Neural cell (in vitro differentiated cells): ENCODE measurements at regions not wholly inside any gene's neighbourhood (a gene's known extent, or its start where the extent isn't known, plus 50 kb on each side); places are given as distances from the start of the nearest gene placed in this dataset.

Experiments
- CTCF ChIP-seq: fragments of 450-650 bp; IDR thresholded peaks from 2 replicates; pipeline ENCODE4 v1.5.1; 2014; ENCODE audit warnings: antibody characterized with exemption, mild to moderate bottlenecking, moderate library complexity; ENCODE audit not compliant: poor library complexity, severe bottlenecking
- EZH2 ChIP-seq: fragments of 200-600, 300-800 bp; shearing (Covaris generic), sonication (generic); IDR thresholded peaks from 2 replicates; pipeline ENCODE4 v1.6.1; 2014; ENCODE audit warnings: antibody characterized with exemption, low read length, borderline replicate concordance, mild to moderate bottlenecking; ENCODE audit not compliant: insufficient read depth, poor library complexity, severe bottlenecking
- RAD21 ChIP-seq: fragments of 450-650 bp; conservative IDR thresholded peaks from 2 replicates; pipeline ENCODE4 v1.6.1; 2014; ENCODE audit warnings: antibody characterized with exemption, mild to moderate bottlenecking, moderate library complexity

- TF ChIP-seq CTCF: no peak
- TF ChIP-seq RAD21: no peak
- no peak for TF ChIP-seq EZH2
These were observed 289.1 kb upstream of the PREP start for GRCh38 chr6:105691971-105692370.
